GM06990 (cell line): ENCODE measurements at regions not wholly inside any gene's neighbourhood (a gene's known extent, or its start where the extent isn't known, plus 50 kb on each side); places are given as distances from the start of the nearest gene placed in this dataset.

Experiments used
- DNase-seq: peaks from one replicate; pipeline ENCODE4 v3.0.0-alpha.2; 2011; ENCODE audit not compliant: insufficient read length; ENCODE audit errors: extremely low read depth
- H3K27me3 ChIP-seq: replicated peaks from 2 replicates; pipeline ENCODE4 v1.6.0; 2011; ENCODE audit warnings: low read length; ENCODE audit not compliant: control insufficient read depth, insufficient read depth
- H3K36me3 ChIP-seq: 2 replicates; pipeline ENCODE4 v1.5.1; 2011; ENCODE audit warnings: low read length; ENCODE audit not compliant: control insufficient read depth, insufficient read depth
- H3K4me3 ChIP-seq: replicated peaks from 2 replicates; pipeline ENCODE4 v1.5.1; 2011; ENCODE audit warnings: low read depth, mild to moderate bottlenecking, control low read depth, low read length
- TF ChIP-seq, protein P1 (sequence below): IDR thresholded peaks from 2 replicates; pipeline ENCODE4 v1.5.1; 2011; ENCODE audit warnings: low read length, control low read depth, mild to moderate bottlenecking, inconsistent platforms; ENCODE audit not compliant: insufficient read depth, poor library complexity, severe bottlenecking

DNA sequence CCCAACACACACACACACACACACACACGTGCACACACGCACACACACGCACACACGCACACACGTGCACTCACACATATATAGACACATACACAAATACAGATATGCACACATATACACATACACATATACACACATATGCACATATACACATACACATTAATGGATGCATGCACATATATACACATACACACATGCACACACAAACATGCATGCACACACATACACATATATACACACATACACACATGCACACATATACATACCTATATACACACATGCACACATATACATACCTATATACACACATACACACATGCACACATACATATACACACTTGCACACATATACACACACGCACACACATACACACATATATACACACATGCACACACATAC, 312.4 kb upstream of the PFKP start:
- DNase-seq, result no peak
- TF ChIP-seq, protein P1, sequence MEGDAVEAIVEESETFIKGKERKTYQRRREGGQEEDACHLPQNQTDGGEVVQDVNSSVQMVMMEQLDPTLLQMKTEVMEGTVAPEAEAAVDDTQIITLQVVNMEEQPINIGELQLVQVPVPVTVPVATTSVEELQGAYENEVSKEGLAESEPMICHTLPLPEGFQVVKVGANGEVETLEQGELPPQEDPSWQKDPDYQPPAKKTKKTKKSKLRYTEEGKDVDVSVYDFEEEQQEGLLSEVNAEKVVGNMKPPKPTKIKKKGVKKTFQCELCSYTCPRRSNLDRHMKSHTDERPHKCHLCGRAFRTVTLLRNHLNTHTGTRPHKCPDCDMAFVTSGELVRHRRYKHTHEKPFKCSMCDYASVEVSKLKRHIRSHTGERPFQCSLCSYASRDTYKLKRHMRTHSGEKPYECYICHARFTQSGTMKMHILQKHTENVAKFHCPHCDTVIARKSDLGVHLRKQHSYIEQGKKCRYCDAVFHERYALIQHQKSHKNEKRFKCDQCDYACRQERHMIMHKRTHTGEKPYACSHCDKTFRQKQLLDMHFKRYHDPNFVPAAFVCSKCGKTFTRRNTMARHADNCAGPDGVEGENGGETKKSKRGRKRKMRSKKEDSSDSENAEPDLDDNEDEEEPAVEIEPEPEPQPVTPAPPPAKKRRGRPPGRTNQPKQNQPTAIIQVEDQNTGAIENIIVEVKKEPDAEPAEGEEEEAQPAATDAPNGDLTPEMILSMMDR, result no peak
- Histone ChIP-seq H3K4me3 (no peak overlapping the region), H3K27me3 (no peaks in the 10 kb centered on the region), H3K36me3 (no peaks in the 10 kb centered on the region)

DNA sequence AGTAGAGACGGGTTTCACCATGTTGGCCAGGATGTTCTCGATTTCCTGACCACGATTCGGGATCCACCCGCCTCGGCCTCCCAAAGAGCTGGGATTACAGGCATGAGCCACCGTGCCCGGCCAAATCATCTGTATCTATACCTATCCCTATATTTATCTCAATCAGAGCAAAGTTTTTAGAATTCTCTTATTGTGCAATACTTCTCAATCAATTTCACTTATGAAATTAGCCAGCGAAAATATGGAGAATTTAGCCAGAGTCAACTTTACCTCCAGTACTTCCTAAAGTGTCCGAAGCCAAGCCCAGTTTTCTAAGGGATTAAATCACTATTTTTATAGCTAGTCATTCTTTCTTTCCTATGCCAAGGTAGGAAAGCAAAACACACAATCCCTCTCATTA, 319.1 kb upstream of the PFKP start:
- Histone ChIP-seq H3K36me3 (no peaks in the 10 kb centered on the region), H3K4me3 (no peak overlapping the region), H3K27me3 (no peaks in the 10 kb centered on the region)
- no peak for DNase-seq
- TF ChIP-seq, protein P1, result no peak

DNA sequence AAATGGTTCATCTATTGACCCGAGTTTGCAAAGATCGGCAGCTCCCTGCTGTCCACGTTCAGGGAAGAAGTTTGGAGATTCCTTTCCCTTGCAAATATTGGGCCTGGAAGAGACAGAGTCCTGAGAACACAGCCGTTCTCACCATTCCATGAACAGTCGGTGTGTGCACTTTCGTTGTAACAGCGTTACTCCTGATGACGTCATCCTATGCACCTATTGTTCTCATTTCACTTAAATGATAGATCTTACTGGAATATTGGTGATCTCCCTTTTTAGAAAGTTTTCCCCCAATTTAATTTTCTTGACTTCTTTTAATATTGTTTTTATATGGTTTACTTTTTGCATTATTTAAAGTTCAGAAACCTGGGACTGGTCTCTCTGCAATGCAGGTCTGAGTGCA, 320.7 kb upstream of the PFKP start:
- TF ChIP-seq, protein P1, result no peak
- no peaks in the 10 kb centered on the region for H3K36me3 ChIP-seq
- no peaks in the 10 kb centered on the region for H3K27me3 ChIP-seq
- no peak overlapping the region for H3K4me3 ChIP-seq
- DNase-seq, result no peak

DNA sequence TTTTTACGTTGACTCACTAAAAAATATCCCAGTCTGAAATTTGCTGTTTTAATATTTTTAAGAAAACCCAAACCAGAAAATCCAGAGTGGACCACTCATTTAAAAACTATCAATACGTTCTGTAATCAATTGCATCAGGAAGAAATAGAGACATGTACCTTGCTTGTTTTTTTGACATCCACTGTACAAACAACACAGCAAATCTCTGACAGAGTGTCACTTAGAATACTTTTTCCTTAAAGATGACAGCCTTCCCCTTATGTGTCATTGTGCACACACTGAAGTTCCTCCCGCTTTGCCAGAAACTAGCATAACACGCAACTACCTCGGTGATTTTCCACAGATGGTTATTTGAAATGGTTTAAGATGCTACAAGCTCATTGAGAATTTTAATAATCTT, 321.7 kb upstream of the PFKP start:
- Histone ChIP-seq H3K4me3 (no peak overlapping the region), H3K36me3 (no peaks in the 10 kb centered on the region)
- TF ChIP-seq, protein P1, result no peak

DNA sequence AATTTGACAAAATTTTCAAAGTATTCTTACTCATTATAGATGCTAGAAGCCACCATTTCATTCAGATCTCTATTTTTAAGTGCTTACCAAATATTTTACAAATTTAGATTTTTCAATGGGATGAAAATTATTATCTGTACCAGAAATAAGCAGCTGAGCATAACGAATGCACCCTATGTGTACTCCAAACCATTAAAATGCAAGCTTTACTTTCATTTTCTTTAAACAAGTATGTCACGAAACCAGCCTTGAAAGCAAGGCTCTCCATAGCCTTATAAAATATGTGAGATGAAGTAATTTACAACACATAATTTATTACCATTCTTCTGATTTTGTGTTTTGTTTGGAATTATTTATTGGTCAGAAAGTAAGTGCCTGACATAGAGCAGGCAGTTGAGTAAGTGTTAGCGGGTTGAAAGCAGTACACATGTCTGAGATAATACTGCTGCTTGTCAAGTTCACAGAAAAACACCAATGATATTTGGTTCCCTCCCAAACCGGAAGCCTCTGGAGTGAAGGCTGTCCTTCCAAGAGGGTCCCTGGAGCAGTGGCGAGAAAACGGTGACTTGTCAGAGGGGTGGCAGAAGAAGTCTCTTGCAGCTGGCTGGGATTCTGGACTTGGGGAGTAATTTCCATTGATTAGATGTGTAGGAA, 322.7 kb upstream of the PFKP start:
- no peak overlapping the region for H3K4me3 ChIP-seq
- DNase-seq, result no peak
- H3K36me3 ChIP-seq, result no peaks in the 10 kb centered on the region
- no peaks in the 10 kb centered on the region for H3K27me3 ChIP-seq
- TF ChIP-seq, protein P1, result no peak

More for the DNA sequence above, 321.7 kb upstream of the PFKP start:
- no peaks in the 10 kb centered on the region for H3K27me3 ChIP-seq
- no peak for DNase-seq

DNA sequence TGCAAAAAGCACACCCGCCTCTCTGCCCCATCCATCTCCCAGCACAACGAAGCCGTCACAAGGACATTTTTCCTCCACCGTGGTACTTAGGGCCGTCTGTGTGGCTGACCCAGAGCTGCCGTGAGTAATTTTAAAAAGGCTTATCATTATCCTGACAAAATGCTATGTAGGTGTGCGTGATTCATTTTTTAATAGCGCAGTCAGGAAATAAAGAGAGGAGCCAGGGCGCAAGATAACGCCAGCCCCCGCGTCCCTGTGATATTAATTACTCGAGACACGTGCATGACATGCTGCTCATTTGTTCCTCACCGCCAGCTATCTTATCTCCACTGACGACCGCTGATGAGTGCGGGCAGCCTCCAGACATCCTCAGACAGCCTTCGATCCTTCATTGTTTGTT, 332.7 kb upstream of the PFKP start:
- Histone ChIP-seq H3K36me3 (no peaks in the 10 kb centered on the region), H3K27me3 (no peaks in the 10 kb centered on the region), H3K4me3 (no peak overlapping the region)
- no peak for DNase-seq
- TF ChIP-seq, protein P1, result no peak
